Endodermal cell (in vitro differentiated cells): ENCODE measurements at regions not wholly inside any gene's neighbourhood (a gene's known extent, or its start where the extent isn't known, plus 50 kb on each side); places are given as distances from the start of the nearest gene placed in this dataset.
"Not testable (repeated sequence)": the region's sequence is repeated elsewhere in the genome, so short reads cannot be mapped to it uniquely, and the experiment has no call there.

Experiments used
- DNase-seq: peaks from one replicate; pipeline ENCODE4 v3.0.0-alpha.2; 2017
- H3K27ac ChIP-seq: 2 replicates; pipeline ENCODE4 v1.5.1; 2013; ENCODE audit warnings: mild to moderate bottlenecking, low read depth, low read length, moderate library complexity
- H3K27me3 ChIP-seq: 2 replicates; pipeline ENCODE4 v1.6.1; 2013; ENCODE audit warnings: mild to moderate bottlenecking, low read length, moderate library complexity; ENCODE audit not compliant: insufficient read depth, control insufficient read depth, poor library complexity, severe bottlenecking
- H3K36me3 ChIP-seq: 2 replicates; pipeline ENCODE4 v1.7.0; 2013; ENCODE audit warnings: mild to moderate bottlenecking, low read length, moderate library complexity; ENCODE audit not compliant: control insufficient read depth, insufficient read depth
- H3K4me1 ChIP-seq: one replicate; pipeline ENCODE4 v1.7.0; 2013; ENCODE audit warnings: low read length; ENCODE audit not compliant: control insufficient read depth, insufficient read depth
- H3K4me3 ChIP-seq: 2 replicates; pipeline ENCODE4 v1.5.1; 2013; ENCODE audit warnings: mild to moderate bottlenecking, low read length, moderate library complexity
- H3K9ac ChIP-seq: 2 replicates; pipeline ENCODE4 v1.6.1; 2013; ENCODE audit warnings: mild to moderate bottlenecking, low read length, moderate library complexity; ENCODE audit not compliant: poor library complexity, severe bottlenecking; ENCODE audit errors: extremely low read depth
- H3K9me3 ChIP-seq: 2 replicates; pipeline ENCODE4 v1.6.1; 2013; ENCODE audit warnings: mild to moderate bottlenecking, low read length, moderate library complexity; ENCODE audit not compliant: control insufficient read depth
- H3K27ac Mint-ChIP-seq: 2 replicates; pipeline ENCODE4 v1.8.0; 2020; ENCODE audit warnings: mixed read lengths
- H3K27me3 Mint-ChIP-seq: 2 replicates; pipeline ENCODE4 v1.8.0; 2021; ENCODE audit warnings: mild to moderate bottlenecking, mixed read lengths; ENCODE audit not compliant: insufficient read depth
- H3K36me3 Mint-ChIP-seq: 2 replicates; pipeline ENCODE4 v1.8.0; 2020; ENCODE audit warnings: low read depth, mixed read lengths
- H3K4me1 Mint-ChIP-seq: 2 replicates; pipeline ENCODE4 v1.8.0; 2020; ENCODE audit warnings: mixed read lengths
- H3K4me3 Mint-ChIP-seq: 2 replicates; pipeline ENCODE4 v1.8.0; 2020; ENCODE audit warnings: mild to moderate bottlenecking, moderate library complexity, mixed read lengths
- H3K9me3 Mint-ChIP-seq: 2 replicates; pipeline ENCODE4 v1.8.0; 2020; ENCODE audit warnings: mild to moderate bottlenecking, mixed read lengths
- CTCF ChIP-seq: fragments of 200-600 bp; sonication (generic); conservative IDR thresholded peaks from 2 replicates; pipeline ENCODE4 v1.5.0; 2021; ENCODE audit warnings: antibody characterized with exemption, mild to moderate bottlenecking
- WGBS, 2 experiments: methylation state at CpG; one replicate each; pipeline versions ENCODE4 v1.1.5 to v1.1.7; 2013; ENCODE audit warnings: missing lambda C conversion rate in 2 of 2, mixed read lengths in 1 of 2; ENCODE audit not compliant: insufficient coverage in 1 of 2, insufficient read length in 1 of 2; 5-methylcytosine and 5-hydroxymethylcytosine counted together

DNA sequence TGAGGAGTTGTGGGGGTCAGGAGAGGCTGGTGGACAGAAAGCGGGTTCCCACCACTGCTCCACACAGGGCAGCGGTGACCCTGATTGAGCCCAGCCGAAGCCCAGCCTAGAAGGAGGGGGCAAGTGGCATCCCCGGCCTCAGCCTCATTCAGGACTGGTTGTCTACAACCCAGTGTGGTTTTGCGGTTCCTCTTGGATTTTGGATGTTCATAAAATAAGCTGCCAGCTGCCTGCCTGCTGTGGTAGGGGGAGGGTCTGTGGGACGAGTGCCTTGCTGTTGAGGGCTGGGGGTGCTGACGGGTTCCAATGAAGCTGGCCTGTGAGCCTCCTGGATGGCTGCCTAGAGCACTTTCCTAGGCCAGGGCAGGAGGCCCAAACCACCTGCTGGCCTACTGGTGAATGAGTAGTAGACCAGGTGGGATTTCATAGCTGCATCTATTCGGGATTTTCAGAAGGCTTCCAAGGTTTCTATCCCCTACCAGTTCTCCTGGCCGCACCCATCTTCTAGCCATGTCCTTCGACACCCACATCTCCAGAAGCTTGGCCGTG, 102.4 kb downstream of the NDFIP1 start:
- WGBS, 2 experiments = 96 to 100% methylated on average over 3 to 11 of the region's 11 CpGs
- Mint-ChIP-seq H3K27ac (no peak overlapping the region), H3K4me1 (peaks cover 12% of the 10 kb centered on the region), H3K36me3 (no peaks in the 10 kb centered on the region), H3K4me3 (no peak overlapping the region), H3K9me3 (no peaks in the 10 kb centered on the region), H3K27me3 (no peaks in the 10 kb centered on the region)
- no peaks in the 10 kb centered on the region for H3K4me1 ChIP-seq
- no peaks in the 10 kb centered on the region for H3K36me3 ChIP-seq
- H3K27me3 ChIP-seq = no peaks in the 10 kb centered on the region
- no peak overlapping the region for H3K9ac ChIP-seq
- H3K9me3 ChIP-seq = no peaks in the 10 kb centered on the region
- no peak overlapping the region for H3K4me3 ChIP-seq
- TF ChIP-seq CTCF = no peak
- no peak for DNase-seq
- no peak overlapping the region for H3K27ac ChIP-seq

DNA sequence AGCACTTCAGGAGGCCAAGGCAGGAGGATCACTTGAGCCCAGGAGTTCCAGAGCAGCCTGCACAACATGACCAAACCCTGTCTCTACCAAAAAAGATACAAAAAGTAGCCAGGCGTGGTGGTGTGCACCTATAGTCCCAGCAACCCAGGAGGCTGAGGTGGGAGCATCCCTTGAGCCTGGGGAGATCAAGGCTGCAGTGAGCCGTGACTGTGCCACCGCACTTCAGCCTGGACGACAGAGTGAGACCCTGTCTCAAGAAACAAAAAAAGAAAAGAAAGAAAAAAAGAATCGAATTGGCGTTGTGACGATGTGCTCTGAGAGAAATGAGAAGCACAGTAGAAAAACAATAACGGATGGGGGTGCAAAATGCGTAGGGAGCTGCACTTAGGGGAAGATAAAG, 101.4 kb downstream of the NDFIP1 start:
- no peaks in the 10 kb centered on the region for H3K27me3 ChIP-seq
- no peak overlapping the region for H3K27ac Mint-ChIP-seq
- no peak overlapping the region for H3K9ac ChIP-seq
- 92 to 93% methylated on average over 9 of the region's 9 CpGs for WGBS, 2 experiments
- no peaks in the 10 kb centered on the region for H3K27me3 Mint-ChIP-seq
- H3K4me3 ChIP-seq = no peak overlapping the region
- H3K4me1 ChIP-seq = no peaks in the 10 kb centered on the region
- H3K9me3 Mint-ChIP-seq = no peaks in the 10 kb centered on the region
- peaks cover 11% of the 10 kb centered on the region for H3K4me1 Mint-ChIP-seq
- H3K36me3 Mint-ChIP-seq = no peaks in the 10 kb centered on the region
- no peaks in the 10 kb centered on the region for H3K36me3 ChIP-seq
- no peaks in the 10 kb centered on the region for H3K9me3 ChIP-seq
- no peak for DNase-seq
- H3K4me3 Mint-ChIP-seq = no peak overlapping the region
- TF ChIP-seq CTCF = no peak
- no peak overlapping the region for H3K27ac ChIP-seq

GRCh38 chr5:142208777-142209312, 100.3 kb downstream of the NDFIP1 start:
- Histone ChIP-seq H3K9ac (no peak overlapping the region), H3K9me3 (no peaks in the 10 kb centered on the region), H3K4me3 (no peak overlapping the region), H3K4me1 (no peaks in the 10 kb centered on the region), H3K36me3 (no peaks in the 10 kb centered on the region), H3K27me3 (no peaks in the 10 kb centered on the region), H3K27ac (no peak overlapping the region)
- no peak for DNase-seq
- H3K27me3 Mint-ChIP-seq = peaks cover 2% of the 10 kb centered on the region
- H3K27ac Mint-ChIP-seq = no peak overlapping the region
- H3K4me3 Mint-ChIP-seq = no peak overlapping the region
- 78 to 81% methylated on average over 5 to 8 of the region's 8 CpGs for WGBS, 2 experiments
- H3K9me3 Mint-ChIP-seq = no peaks in the 10 kb centered on the region
- no peak for TF ChIP-seq CTCF
- H3K36me3 Mint-ChIP-seq = no peaks in the 10 kb centered on the region
- peaks cover 19% of the 10 kb centered on the region for H3K4me1 Mint-ChIP-seq

GRCh38 chr5:142208244-142208643, 99.7 kb downstream of the NDFIP1 start:
- H3K36me3 Mint-ChIP-seq, H3K27me3 ChIP-seq, H3K4me3 ChIP-seq, H3K4me3 Mint-ChIP-seq, H3K9me3 Mint-ChIP-seq, H3K36me3 ChIP-seq, DNase-seq, H3K27ac ChIP-seq, H3K27me3 Mint-ChIP-seq, H3K27ac Mint-ChIP-seq, H3K9me3 ChIP-seq, H3K9ac ChIP-seq, H3K4me1 ChIP-seq: not testable (repeated sequence)
- 79 to 97% methylated on average over 4 to 7 of the region's 7 CpGs for WGBS, 2 experiments
- peaks cover 21% of the 10 kb centered on the region for H3K4me1 Mint-ChIP-seq
